HepG2 (cell line): ENCODE measurements at regions not wholly inside any gene's neighbourhood (a gene's known extent, or its start where the extent isn't known, plus 50 kb on each side); places are given as distances from the start of the nearest gene placed in this dataset.

Source experiments
- ATAC-seq: fragments of 200-7000 bp; cut with Tn5 transposase; 3 replicates; pipeline ENCODE4 v1.9.1; 2020; ENCODE audit warnings: mild to moderate bottlenecking, moderate library complexity
- BruUV-seq: library from RNA; stranded (reverse); fragments of 400-500 nt; replicated peaks from 2 replicates; lab custom pipeline; 2021; lab: Mats Ljungman, UMichigan
- CTCF ChIA-PET: fragments of 300-600 bp; formaldehyde crosslinking; extraction: SDS; loops from one replicate; lab custom pipeline; 2021; ENCODE audit warnings: low total read pairs, inconsistent platforms, low intra/inter-chr PET ratio; lab: Yijun Ruan, JAX
- POLR2A ChIA-PET: fragments of 350-600 bp; sonication (Branson Sonifier 250); formaldehyde crosslinking; loops from one replicate; lab custom pipeline; 2020; ENCODE audit warnings: antibody characterized with exemption, inconsistent platforms; lab: Yijun Ruan, JAX
- DNase-seq: peaks from one replicate; pipeline ENCODE4 v3.0.0-alpha.2; 2015; ENCODE audit warnings: low spot score
- FAIRE-seq: peaks from 3 replicates; lab custom pipeline; 2011; peaks lifted over from hg19 to GRCh38; lab: Jason Lieb, UNC
- H2AFZ ChIP-seq: one replicate; pipeline ENCODE4 v1.6.1; 2011; ENCODE audit warnings: low read length, inconsistent platforms
- H3K27ac ChIP-seq: fragments of 300-600 bp; 3 replicates; pipeline ENCODE4 v1.8.0; 2011; ENCODE audit warnings: mixed run types, mild to moderate bottlenecking, mixed read lengths, low read length, inconsistent platforms; ENCODE audit not compliant: insufficient read depth; ENCODE audit errors: extremely low read length
- H3K27me3 ChIP-seq, 2 experiments: fragments of 200-600 bp in 1 of 2; 2 replicates in 1 of 2; 3 replicates in 1 of 2; pipeline versions ENCODE4 v1.6.0 to v1.8.0; 2011; ENCODE audit warnings: low read length in 2 of 2, mild to moderate bottlenecking in 2 of 2, moderate library complexity in 2 of 2, inconsistent platforms in 1 of 2; ENCODE audit not compliant: insufficient read depth in 2 of 2, control insufficient read depth in 1 of 2
- H3K36me3 ChIP-seq, 2 experiments: fragments of 200-600 bp in 1 of 2; replicated peaks in 1 of 2; 2 replicates in 1 of 2; 3 replicates in 1 of 2; pipeline versions ENCODE4 v1.5.1 to v1.8.0; 2011; ENCODE audit warnings: low read length in 2 of 2, inconsistent platforms in 1 of 2; ENCODE audit not compliant: insufficient read depth in 2 of 2, control insufficient read depth in 1 of 2
- H3K4me1 ChIP-seq: 2 replicates; pipeline ENCODE4 v1.5.1; 2012; ENCODE audit warnings: low read length, inconsistent platforms; ENCODE audit not compliant: insufficient read depth
- H3K4me2 ChIP-seq: 2 replicates; pipeline ENCODE4 v1.6.0; 2011; ENCODE audit warnings: low read depth, low read length, inconsistent platforms
- H3K4me3 ChIP-seq, 3 experiments: fragments of 200-600 bp in 1 of 3; sonication (generic), shearing (Covaris generic) in 1 of 3; replicated peaks in 1 of 3; 2 replicates each; pipeline ENCODE4 v1.5.1; 2011 to 2016; ENCODE audit warnings: low read length in 3 of 3, inconsistent platforms in 2 of 3, low read depth in 2 of 3, mild to moderate bottlenecking in 2 of 3, control low read depth in 1 of 3, mixed read lengths in 1 of 3; ENCODE audit not compliant: insufficient read depth in 1 of 3
- H3K79me2 ChIP-seq: one replicate; pipeline ENCODE4 v1.6.1; 2011; ENCODE audit warnings: low read length, inconsistent platforms; ENCODE audit not compliant: insufficient read depth
- H3K9ac ChIP-seq: 2 replicates; pipeline ENCODE4 v1.6.0; 2011; ENCODE audit warnings: mild to moderate bottlenecking, low read depth, low read length, inconsistent platforms; ENCODE audit not compliant: insufficient read depth
- H3K9me3 ChIP-seq: 2 replicates; pipeline ENCODE4 v1.5.1; 2012; ENCODE audit warnings: mild to moderate bottlenecking, low read length
- H4K20me1 ChIP-seq: 2 replicates; pipeline ENCODE4 v1.6.0; 2011; ENCODE audit warnings: inconsistent platforms, mild to moderate bottlenecking, low read length, moderate library complexity; ENCODE audit not compliant: insufficient read depth
- JARID2 ChIP-seq: sonication (generic); formaldehyde crosslinking; IDR thresholded peaks from 2 replicates; pipeline ENCODE4 v1.8.1; 2023; ENCODE audit warnings: missing genetic modification reagents, inconsistent platforms; ENCODE audit not compliant: insufficient replicate concordance
- MIXL1 ChIP-seq: IDR thresholded peaks from 2 replicates; pipeline ENCODE4 v1.6.1; 2016
- RFXANK ChIP-seq: IDR thresholded peaks from 2 replicates; pipeline ENCODE4 v1.6.1; 2016
- RORA ChIP-seq: sonication (generic); formaldehyde crosslinking; IDR thresholded peaks from 2 replicates; pipeline ENCODE4 v1.5.0; 2020; ENCODE audit warnings: mild to moderate bottlenecking, missing genetic modification reagents, moderate library complexity
- SATB2 ChIP-seq: sonication (generic); formaldehyde crosslinking; IDR thresholded peaks from 2 replicates; pipeline ENCODE4 v1.5.0; 2020; ENCODE audit warnings: missing genetic modification reagents
- ZBED4 ChIP-seq: sonication (generic); formaldehyde crosslinking; IDR thresholded peaks from 2 replicates; pipeline ENCODE4 v1.4.0; 2020; ENCODE audit warnings: missing genetic modification reagents, borderline replicate concordance
- ZNF512 ChIP-seq: sonication (generic); formaldehyde crosslinking; IDR thresholded peaks from 2 replicates; pipeline ENCODE4 v1.4.0; 2020; ENCODE audit warnings: mild to moderate bottlenecking, missing genetic modification reagents
- WGBS: methylation state at CpG from one replicate; pipeline ENCODE4 v1.1.6; 2017; ENCODE audit warnings: low lambda C conversion rate; 5-methylcytosine and 5-hydroxymethylcytosine counted together
- in situ Hi-C: cut with HindIII; loops from 2 replicates; pipeline ENCODE4 v1.10.0; 2017; ENCODE audit warnings: low pct_unique_long_range_greater_than_20kb; ENCODE audit not compliant: extremely low pct_ligation_motif_present
- intact Hi-C: fragments of 100-400 bp; cut with micrococcal nuclease; formaldehyde crosslinking; loops from one replicate; pipeline ENCODE4 v1.10.0; 2022; ENCODE audit not compliant: unreplicated experiment

GRCh38 chr2:240362826-240363745 is 72.4 kb upstream of the GPC1 start:
- no peak overlapping the region for H3K27ac ChIP-seq
- no peaks in the 10 kb centered on the region for H3K36me3 ChIP-seq
- no peak overlapping the region for H3K4me2 ChIP-seq
- H2AFZ ChIP-seq, result no peak overlapping the region
- no peak overlapping the region for H3K9ac ChIP-seq
- TF ChIP-seq RFXANK (CRISPR knock-in tag), result no peak
- TF ChIP-seq RORA (CRISPR knock-in tag), result no peak
- no peak for TF ChIP-seq ZBED4 (CRISPR knock-in tag)
- TF ChIP-seq MIXL1 (CRISPR knock-in tag), result no peak
- no peak for TF ChIP-seq JARID2 (CRISPR knock-in tag)
- no peak for TF ChIP-seq ZNF512
- TF ChIP-seq SATB2 (CRISPR knock-in tag), result no peak
- peaks cover 4% of the 10 kb centered on the region; the same call in 1 of the 2 replicates for H3K9me3 ChIP-seq
- CTCF ChIA-PET, result no interaction called here
- 8% methylated on average over 20 of the region's 28 CpGs for WGBS
- in situ Hi-C loops, result no loop called here
- no TSS peak for BruUV-seq
- no peaks in the 10 kb centered on the region for H4K20me1 ChIP-seq
- POLR2A ChIA-PET, result no interaction called here
- FAIRE-seq (no peak), DNase-seq (no peak), ATAC-seq (no peak)
- H3K27me3 ChIP-seq, result peaks cover 23 to 99% of the 10 kb centered on the region in 2 experiments
- H3K79me2 ChIP-seq, result no peaks in the 10 kb centered on the region
- no peaks in the 10 kb centered on the region for H3K4me1 ChIP-seq
- intact Hi-C loops, result no loop called here
- no peak overlapping the region for H3K4me3 ChIP-seq
